Hepatocyte (in vitro differentiated cells): ENCODE measurements at regions not wholly inside any gene's neighbourhood (a gene's known extent, or its start where the extent isn't known, plus 50 kb on each side); places are given as distances from the start of the nearest gene placed in this dataset.

Experiments used
- DNase-seq: peaks from one replicate; pipeline ENCODE4 v3.0.0-alpha.2; 2016; ENCODE audit warnings: low spot score
- H2AFZ ChIP-seq: fragments of 200-600 bp; sonication (generic); 2 replicates; pipeline ENCODE4 v1.6.0; 2016; ENCODE audit warnings: antibody characterized with exemption, mild to moderate bottlenecking
- H3K27ac ChIP-seq: fragments of 200-600 bp; sonication (generic); 2 replicates; pipeline ENCODE4 v1.5.1; 2016; ENCODE audit warnings: mild to moderate bottlenecking
- H3K27me3 ChIP-seq: fragments of 200-600 bp; sonication (generic); 2 replicates; pipeline ENCODE4 v1.6.1; 2016
- H3K36me3 ChIP-seq: fragments of 200-600 bp; sonication (generic); replicated peaks from 2 replicates; pipeline ENCODE4 v1.5.1; 2016; ENCODE audit warnings: low read depth; ENCODE audit not compliant: insufficient read depth
- H3K4me1 ChIP-seq: fragments of 200-600 bp; sonication (generic); 2 replicates; pipeline ENCODE4 v1.5.1; 2016; ENCODE audit warnings: mild to moderate bottlenecking, moderate library complexity; ENCODE audit not compliant: insufficient read depth
- H3K4me2 ChIP-seq: fragments of 200-600 bp; sonication (generic); 2 replicates; pipeline ENCODE4 v1.6.0; 2016
- H3K4me3 ChIP-seq: fragments of 200-600 bp; sonication (generic); 2 replicates; pipeline ENCODE4 v1.5.1; 2016; ENCODE audit warnings: mild to moderate bottlenecking
- H3K79me2 ChIP-seq: fragments of 200-600 bp; sonication (generic); 2 replicates; pipeline ENCODE4 v1.6.0; 2017; ENCODE audit warnings: mild to moderate bottlenecking
- H3K9me2 ChIP-seq: fragments of 200-600 bp; sonication (generic); replicated peaks from 2 replicates; pipeline ENCODE4 v1.6.0; 2017; ENCODE audit warnings: mild to moderate bottlenecking; ENCODE audit not compliant: insufficient read depth
- H3K9me3 ChIP-seq: fragments of 200-600 bp; sonication (generic); 2 replicates; pipeline ENCODE4 v1.5.1; 2016; ENCODE audit warnings: low read depth, mild to moderate bottlenecking
- H4K20me1 ChIP-seq: fragments of 200-600 bp; sonication (generic); 2 replicates; pipeline ENCODE4 v1.6.0; 2016; ENCODE audit warnings: mild to moderate bottlenecking; ENCODE audit not compliant: insufficient read depth, poor library complexity, severe bottlenecking
- CTCF ChIP-seq: fragments of 200-600 bp; sonication (generic); IDR thresholded peaks from 2 replicates; pipeline ENCODE4 v1.5.1; 2016; ENCODE audit warnings: antibody characterized with exemption, mild to moderate bottlenecking; ENCODE audit not compliant: poor library complexity
- EZH2 ChIP-seq: fragments of 200-600 bp; sonication (generic); IDR thresholded peaks from 2 replicates; pipeline ENCODE4 v1.6.1; 2016; ENCODE audit warnings: antibody characterized with exemption, mild to moderate bottlenecking, borderline replicate concordance
- EZH2phosphoT487 ChIP-seq: fragments of 200-600 bp; sonication (generic); IDR thresholded peaks from one replicate; pipeline ENCODE4 v1.6.1; 2018; ENCODE audit warnings: antibody characterized with exemption, mild to moderate bottlenecking, low read depth, moderate library complexity; ENCODE audit not compliant: unreplicated experiment, severe bottlenecking
- WGBS: methylation state at CpG from one replicate; pipeline ENCODE4 v1.1.6; 2016; ENCODE audit warnings: low lambda C conversion rate; ENCODE audit errors: missing lambda C conversion rate; 5-methylcytosine and 5-hydroxymethylcytosine counted together

GRCh38 chr10:36783400-36783799 is 342.0 kb upstream of the ANKRD30A start:
- H4K20me1 ChIP-seq, result no peaks in the 10 kb centered on the region
- H3K79me2 ChIP-seq, result no peaks in the 10 kb centered on the region
- no peaks in the 10 kb centered on the region for H3K27me3 ChIP-seq
- H3K36me3 ChIP-seq, result no peaks in the 10 kb centered on the region
- H3K4me3 ChIP-seq, result no peak overlapping the region
- no peak overlapping the region for H2AFZ ChIP-seq
- no peaks in the 10 kb centered on the region for H3K9me2 ChIP-seq
- no peak overlapping the region for H3K27ac ChIP-seq
- no peak for DNase-seq
- H3K4me1 ChIP-seq, result no peaks in the 10 kb centered on the region
- H3K9me3 ChIP-seq, result no peaks in the 10 kb centered on the region
- TF ChIP-seq EZH2phosphoT487, result no peak
- TF ChIP-seq CTCF, result no peak
- no peak for TF ChIP-seq EZH2
- 83% methylated on average over 5 of the region's 5 CpGs for WGBS
- no peak overlapping the region for H3K4me2 ChIP-seq

GRCh38 chr10:36781570-36781969 is 343.8 kb upstream of the ANKRD30A start:
- Histone ChIP-seq H3K4me3 (no peak overlapping the region), H3K4me2 (no peak overlapping the region), H3K4me1 (no peaks in the 10 kb centered on the region), H3K27me3 (no peaks in the 10 kb centered on the region), H3K9me2 (no peaks in the 10 kb centered on the region), H3K36me3 (no peaks in the 10 kb centered on the region), H3K79me2 (no peaks in the 10 kb centered on the region), H2AFZ (no peak overlapping the region), H3K9me3 (no peaks in the 10 kb centered on the region), H3K27ac (no peak overlapping the region), H4K20me1 (no peaks in the 10 kb centered on the region)
- no peak for DNase-seq
- TF ChIP-seq EZH2phosphoT487 (no peak), CTCF (no peak), EZH2 (no peak)
- 82% methylated on average over 5 of the region's 5 CpGs for WGBS

- Histone ChIP-seq H3K9me2 (no peaks in the 10 kb centered on the region), H3K79me2 (no peaks in the 10 kb centered on the region), H3K4me1 (no peaks in the 10 kb centered on the region), H3K4me2 (no peak overlapping the region), H3K4me3 (no peak overlapping the region), H3K36me3 (no peaks in the 10 kb centered on the region), H2AFZ (no peak overlapping the region), H3K9me3 (no peaks in the 10 kb centered on the region), H3K27ac (no peak overlapping the region), H3K27me3 (no peaks in the 10 kb centered on the region), H4K20me1 (no peaks in the 10 kb centered on the region)
- DNase-seq, result no peak
- TF ChIP-seq EZH2, result no peak
- no peak for TF ChIP-seq EZH2phosphoT487
- no peak for TF ChIP-seq CTCF
- 76% methylated on average over 6 of the region's 6 CpGs for WGBS
These were observed 345.2 kb upstream of the ANKRD30A start for GRCh38 chr10:36780158-36780557.
